Keratinocyte (primary cell): ENCODE measurements at regions not wholly inside any gene's neighbourhood (a gene's known extent, or its start where the extent isn't known, plus 50 kb on each side); places are given as distances from the start of the nearest gene placed in this dataset.

Experiments
- DNase-seq: peaks from one replicate; pipeline ENCODE4 v3.0.0-alpha.2; 2011; ENCODE audit warnings: low read depth, missing footprints, low spot score
- FAIRE-seq: peaks from 2 replicates; lab custom pipeline; 2011; peaks lifted over from hg19 to GRCh38; lab: Jason Lieb, UNC
- H2AFZ ChIP-seq: 2 replicates; pipeline ENCODE4 v1.6.0; 2012; ENCODE audit warnings: low read length, control low read depth, inconsistent platforms; ENCODE audit not compliant: control insufficient read depth
- H3K27ac ChIP-seq: 2 replicates; pipeline ENCODE4 v1.5.1; 2011; ENCODE audit warnings: low read length; ENCODE audit not compliant: control insufficient read depth, insufficient read depth
- H3K27me3 ChIP-seq: 3 replicates; pipeline ENCODE4 v1.6.0; 2011; ENCODE audit warnings: low read length; ENCODE audit not compliant: control insufficient read depth, insufficient read depth; ENCODE audit errors: extremely low read depth
- H3K36me3 ChIP-seq, 2 experiments: 2 replicates in 1 of 2; 3 replicates in 1 of 2; pipeline ENCODE4 v1.5.1; 2011; ENCODE audit warnings: low read length in 2 of 2, mild to moderate bottlenecking in 1 of 2; ENCODE audit not compliant: control insufficient read depth in 2 of 2, insufficient read depth in 2 of 2; ENCODE audit errors: extremely low read depth in 1 of 2
- H3K4me1 ChIP-seq: 3 replicates; pipeline ENCODE4 v1.5.1; 2011; ENCODE audit warnings: low read length; ENCODE audit not compliant: control insufficient read depth, insufficient read depth; ENCODE audit errors: extremely low read depth
- H3K4me2 ChIP-seq: 3 replicates; pipeline ENCODE4 v1.6.0; 2011; ENCODE audit warnings: low read depth, low read length; ENCODE audit not compliant: control insufficient read depth, insufficient read depth; ENCODE audit errors: extremely low read depth
- H3K4me3 ChIP-seq, 3 experiments: fragments of 200-600 bp in 1 of 3; sonication (generic) in 1 of 3; 2 replicates in 2 of 3; 3 replicates in 1 of 3; pipeline ENCODE4 v1.5.1; 2011 to 2016; ENCODE audit warnings: low read length in 3 of 3, mild to moderate bottlenecking in 3 of 3, control low read depth in 2 of 3, inconsistent platforms in 1 of 3, low read depth in 1 of 3, mixed read lengths in 1 of 3, mixed run types in 1 of 3, moderate library complexity in 1 of 3; ENCODE audit not compliant: control insufficient read depth in 2 of 3, insufficient read depth in 2 of 3; ENCODE audit errors: extremely low read depth in 1 of 3
- H3K79me2 ChIP-seq: 2 replicates; pipeline ENCODE4 v1.6.0; 2012; ENCODE audit warnings: low read length; ENCODE audit not compliant: control insufficient read depth, insufficient read depth
- H3K9ac ChIP-seq: 3 replicates; pipeline ENCODE4 v1.6.0; 2011; ENCODE audit warnings: low read length; ENCODE audit not compliant: control insufficient read depth, insufficient read depth; ENCODE audit errors: extremely low read depth
- H3K9me1 ChIP-seq: 3 replicates; pipeline ENCODE4 v1.6.0; 2011; ENCODE audit warnings: low read length; ENCODE audit not compliant: control insufficient read depth, insufficient read depth; ENCODE audit errors: extremely low read depth
- H3K9me3 ChIP-seq: 2 replicates; pipeline ENCODE4 v1.5.1; 2012; ENCODE audit warnings: low read depth, low read length; ENCODE audit not compliant: control insufficient read depth
- H4K20me1 ChIP-seq: 3 replicates; pipeline ENCODE4 v1.6.0; 2011; ENCODE audit warnings: low read length; ENCODE audit not compliant: control insufficient read depth, insufficient read depth; ENCODE audit errors: extremely low read depth
- EZH2 ChIP-seq: IDR thresholded peaks from one replicate; pipeline ENCODE4 v1.6.1; 2012; ENCODE audit warnings: inconsistent platforms, mild to moderate bottlenecking, low read length, moderate library complexity
- dilution Hi-C: fragments of 300-500 bp; cut with MboI; formaldehyde crosslinking; loops from one replicate; pipeline ENCODE4 v1.7.0; 2020; ENCODE audit warnings: low sequenced_read_pairs; ENCODE audit not compliant: extremely low pct_ligation_motif_present
- TF ChIP-seq, protein P1 (sequence below), 3 experiments: IDR thresholded peaks in 1 of 3; conservative IDR thresholded peaks in 1 of 3; optimal IDR thresholded peaks in 1 of 3; 2 replicates in 2 of 3; 3 replicates in 1 of 3; pipeline versions ENCODE3 to v1.5.1; 2011; ENCODE audit warnings: low read length in 3 of 3, mild to moderate bottlenecking in 3 of 3, moderate library complexity in 2 of 3, control low read depth in 1 of 3, inconsistent platforms in 1 of 3; ENCODE audit not compliant: insufficient read depth in 2 of 3; ENCODE audit errors: extremely low read depth in 1 of 3

GRCh38 chr3:107273771-107274170, 103.5 kb upstream of the CCDC54 start:
- Histone ChIP-seq H3K4me3 (no peak overlapping the region), H3K4me2 (no peak overlapping the region), H3K9me1 (no peaks in the 10 kb centered on the region), H3K27ac (no peak overlapping the region), H3K4me1 (no peaks in the 10 kb centered on the region), H3K9ac (no peak overlapping the region), H3K27me3 (no peaks in the 10 kb centered on the region), H2AFZ (no peak overlapping the region), H3K79me2 (no peaks in the 10 kb centered on the region), H3K36me3 (no peaks in the 10 kb centered on the region), H3K9me3 (no peaks in the 10 kb centered on the region), H4K20me1 (no peaks in the 10 kb centered on the region)
- no peak for TF ChIP-seq EZH2
- TF ChIP-seq, protein P1, sequence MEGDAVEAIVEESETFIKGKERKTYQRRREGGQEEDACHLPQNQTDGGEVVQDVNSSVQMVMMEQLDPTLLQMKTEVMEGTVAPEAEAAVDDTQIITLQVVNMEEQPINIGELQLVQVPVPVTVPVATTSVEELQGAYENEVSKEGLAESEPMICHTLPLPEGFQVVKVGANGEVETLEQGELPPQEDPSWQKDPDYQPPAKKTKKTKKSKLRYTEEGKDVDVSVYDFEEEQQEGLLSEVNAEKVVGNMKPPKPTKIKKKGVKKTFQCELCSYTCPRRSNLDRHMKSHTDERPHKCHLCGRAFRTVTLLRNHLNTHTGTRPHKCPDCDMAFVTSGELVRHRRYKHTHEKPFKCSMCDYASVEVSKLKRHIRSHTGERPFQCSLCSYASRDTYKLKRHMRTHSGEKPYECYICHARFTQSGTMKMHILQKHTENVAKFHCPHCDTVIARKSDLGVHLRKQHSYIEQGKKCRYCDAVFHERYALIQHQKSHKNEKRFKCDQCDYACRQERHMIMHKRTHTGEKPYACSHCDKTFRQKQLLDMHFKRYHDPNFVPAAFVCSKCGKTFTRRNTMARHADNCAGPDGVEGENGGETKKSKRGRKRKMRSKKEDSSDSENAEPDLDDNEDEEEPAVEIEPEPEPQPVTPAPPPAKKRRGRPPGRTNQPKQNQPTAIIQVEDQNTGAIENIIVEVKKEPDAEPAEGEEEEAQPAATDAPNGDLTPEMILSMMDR (optimal IDR thresholded peaks at IDR 0.05 in 1 of 3, IDR thresholded peaks at IDR 0.05 in 1 of 3, conservative IDR thresholded peaks at IDR 0.05 in 1 of 3; ENCODE audit: extremely low read depth in 1 of 3, insufficient read depth in 2 of 3, low read length in 3 of 3): no peak
- dilution Hi-C loops: loop anchor here (25.0 kb wide), 1 partner anchor 164 kb away; no protein-coding TSS in a partner anchor
- FAIRE-seq: no peak
- DNase-seq: no peak

GRCh38 chr3:107275511-107275910, 101.7 kb upstream of the CCDC54 start:
- Histone ChIP-seq H3K79me2 (no peaks in the 10 kb centered on the region), H3K4me1 (no peaks in the 10 kb centered on the region), H3K27me3 (no peaks in the 10 kb centered on the region), H3K4me3 (no peak overlapping the region), H2AFZ (no peak overlapping the region), H3K9ac (no peak overlapping the region), H3K9me3 (no peaks in the 10 kb centered on the region), H3K4me2 (no peak overlapping the region), H3K27ac (no peak overlapping the region), H3K36me3 (no peaks in the 10 kb centered on the region), H4K20me1 (no peaks in the 10 kb centered on the region), H3K9me1 (no peaks in the 10 kb centered on the region)
- no peak for DNase-seq
- no peak for FAIRE-seq
- TF ChIP-seq, protein P1 (optimal IDR thresholded peaks at IDR 0.05 in 1 of 3, IDR thresholded peaks at IDR 0.05 in 1 of 3, conservative IDR thresholded peaks at IDR 0.05 in 1 of 3; ENCODE audit: extremely low read depth in 1 of 3, insufficient read depth in 2 of 3, low read length in 3 of 3): no peak
- no peak for TF ChIP-seq EZH2
- dilution Hi-C loops: no loop called here
